SIG-M5 treated with dmso at 0.1 percent for 504 hours (cell line): ENCODE measurements at regions not wholly inside any gene's neighbourhood (a gene's known extent, or its start where the extent isn't known, plus 50 kb on each side); places are given as distances from the start of the nearest gene placed in this dataset.
A peak's percentile ranks its signal among the peaks of the same experiment; 100 is the strongest.
"Not testable (repeated sequence)": the region's sequence is repeated elsewhere in the genome, so short reads cannot be mapped to it uniquely, and the experiment has no call there.

Experiments used
- DNase-seq: peaks from one replicate; lab custom pipeline; 2025; ENCODE audit not compliant: unreplicated experiment; lab: John Stamatoyannopoulos, UW

DNA sequence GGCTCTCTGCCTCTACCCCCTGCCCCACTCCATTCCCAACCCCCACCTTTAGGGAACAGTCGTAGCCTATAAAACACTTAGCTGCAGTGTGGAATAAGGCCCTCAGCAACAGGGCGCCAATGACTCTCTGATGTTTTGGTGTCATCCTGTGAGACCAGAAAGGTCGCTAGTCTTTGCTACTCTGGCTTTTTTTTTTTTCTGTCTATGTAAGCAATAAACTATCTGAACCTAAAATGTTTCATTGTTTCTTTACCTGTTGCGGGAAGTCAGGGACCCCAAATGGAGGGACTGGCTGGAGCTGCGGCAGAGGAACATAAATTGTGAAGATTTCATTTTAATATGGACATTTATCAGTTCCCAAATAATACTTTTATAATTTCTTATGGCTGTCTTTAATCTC is 154.6 kb downstream of the COPS8 start:
- DNase-seq, result no peak

DNA sequence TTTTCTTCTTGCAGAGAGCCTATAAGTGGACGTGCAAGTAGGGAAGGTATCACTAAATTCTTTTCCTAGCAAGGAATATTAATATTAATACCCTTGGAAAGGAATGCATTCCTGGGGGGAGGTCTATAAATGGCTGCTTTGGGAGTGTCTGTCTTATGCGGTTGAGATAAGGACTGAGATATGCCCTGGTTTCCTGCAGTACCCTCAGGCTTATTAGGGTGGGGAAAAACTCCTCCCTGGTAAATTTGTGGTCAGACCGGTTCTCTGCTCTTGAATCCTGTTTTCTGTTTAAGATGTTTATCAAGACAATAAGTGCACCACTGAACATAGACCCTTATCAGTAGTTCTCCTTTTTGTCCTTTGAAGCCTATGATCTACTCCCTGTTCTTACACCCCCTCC is 155.2 kb downstream of the COPS8 start:
- DNase-seq, result not testable (repeated sequence)

DNA sequence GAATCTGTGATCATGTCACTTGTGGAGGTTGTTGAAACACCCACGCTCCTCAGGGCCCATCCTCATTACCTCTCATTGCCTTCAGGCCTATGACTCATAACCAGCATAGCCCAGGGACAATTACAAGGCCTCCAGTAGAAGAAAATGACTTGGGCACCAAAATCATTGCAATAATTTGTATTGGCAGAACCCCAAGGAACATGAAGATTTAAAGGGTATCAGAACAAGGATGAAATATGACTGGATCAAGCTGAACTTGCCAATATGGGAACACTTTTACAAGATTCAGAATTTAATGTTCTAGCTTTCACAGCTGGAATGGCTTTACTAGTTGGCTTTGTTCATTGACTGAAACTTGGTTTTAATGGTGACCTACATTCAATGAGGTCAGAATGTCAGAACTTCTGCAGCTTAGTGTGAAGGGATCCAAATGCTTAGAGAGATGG is 156.4 kb downstream of the COPS8 start:
- no peak for DNase-seq

DNA sequence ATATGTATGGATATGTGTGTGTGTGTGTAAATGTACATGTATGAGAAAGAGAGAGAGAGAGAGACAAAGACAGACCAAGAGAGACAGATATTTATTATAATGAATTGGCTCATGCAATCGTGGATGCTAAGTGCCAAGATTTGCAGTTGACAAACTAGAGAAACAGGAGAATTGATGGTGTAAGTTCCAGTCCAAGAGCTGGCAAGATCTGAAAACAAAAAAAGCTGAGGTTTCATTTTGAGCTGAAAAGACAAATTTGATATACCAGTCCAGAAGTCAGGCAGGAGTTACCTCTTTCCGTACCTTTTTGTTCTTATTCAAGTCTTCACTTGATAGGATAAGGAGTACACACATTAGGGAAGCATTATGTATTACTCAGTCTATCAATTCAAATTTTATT is 157.8 kb downstream of the COPS8 start:
- DNase-seq, result no peak

DNA sequence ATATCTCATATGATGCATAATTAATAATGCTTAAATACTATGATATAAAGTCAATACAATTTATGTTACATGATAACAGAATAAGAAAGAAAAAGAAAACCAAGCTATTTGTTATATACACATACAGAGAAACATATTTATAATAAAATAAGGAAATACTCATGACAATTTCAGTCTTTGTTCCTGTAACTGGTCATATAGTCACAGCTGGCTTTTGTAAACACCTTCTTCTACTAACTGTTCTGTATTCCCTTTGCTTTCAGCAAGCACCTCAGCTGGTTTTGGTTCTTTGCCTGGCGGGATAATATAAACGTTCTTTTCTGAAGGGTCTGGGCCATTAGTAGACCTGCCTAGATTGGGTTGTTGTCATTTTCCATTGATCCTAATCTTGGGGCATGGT is 158.5 kb downstream of the COPS8 start:
- DNase-seq, result no peak

DNA sequence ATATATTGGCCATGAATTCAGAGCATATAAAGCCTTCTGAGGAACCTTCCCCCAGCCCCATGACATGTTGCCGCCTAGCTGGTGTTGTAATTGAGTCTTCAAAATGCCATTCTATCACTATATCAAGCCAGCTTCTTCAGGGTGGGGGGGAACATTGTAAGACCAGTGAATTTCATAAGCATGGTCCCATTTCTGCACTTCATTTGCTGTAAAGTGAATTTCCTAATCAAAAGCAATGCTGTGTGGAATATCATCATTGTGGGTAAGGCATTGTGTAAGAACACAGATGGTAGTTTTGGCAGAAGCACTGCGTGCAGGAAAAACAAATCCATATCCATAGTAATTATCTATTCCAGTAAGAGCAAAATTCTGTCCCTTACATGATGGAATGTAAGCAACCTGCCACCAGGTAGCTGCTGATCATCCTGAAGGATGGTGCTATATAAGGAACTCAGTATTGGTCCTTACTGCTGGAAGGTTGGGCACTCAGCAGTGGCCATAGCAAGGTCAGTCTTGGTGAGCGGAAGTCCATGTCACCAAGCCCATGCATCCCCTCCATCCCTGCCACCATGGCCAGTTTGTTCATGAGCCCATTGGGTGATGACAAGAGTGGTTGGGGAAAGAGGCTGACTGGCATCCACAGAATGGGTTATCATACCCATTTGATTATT is 159.4 kb downstream of the COPS8 start:
- DNase-seq, result no peak

DNA sequence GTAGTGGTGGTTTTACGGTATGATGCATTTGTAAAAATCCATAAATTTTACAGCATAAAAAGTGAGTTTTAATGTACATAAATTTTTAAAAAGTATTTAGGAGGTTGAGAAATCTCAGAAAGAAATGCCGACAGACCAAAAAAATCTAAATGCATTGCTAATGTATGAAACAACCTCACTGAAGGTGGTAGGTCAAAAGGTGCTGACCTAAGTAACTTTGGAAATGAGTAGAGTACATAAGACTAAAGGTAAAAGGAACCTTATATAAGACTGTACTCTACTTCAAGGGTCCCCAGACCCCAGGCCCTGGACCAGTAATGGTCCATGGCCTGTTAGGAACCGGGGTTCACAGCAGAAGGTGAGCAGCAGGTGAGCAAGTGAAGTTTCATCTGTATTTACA is 163.4 kb downstream of the COL6A3 start:
- DNase-seq, result no peak

DNA sequence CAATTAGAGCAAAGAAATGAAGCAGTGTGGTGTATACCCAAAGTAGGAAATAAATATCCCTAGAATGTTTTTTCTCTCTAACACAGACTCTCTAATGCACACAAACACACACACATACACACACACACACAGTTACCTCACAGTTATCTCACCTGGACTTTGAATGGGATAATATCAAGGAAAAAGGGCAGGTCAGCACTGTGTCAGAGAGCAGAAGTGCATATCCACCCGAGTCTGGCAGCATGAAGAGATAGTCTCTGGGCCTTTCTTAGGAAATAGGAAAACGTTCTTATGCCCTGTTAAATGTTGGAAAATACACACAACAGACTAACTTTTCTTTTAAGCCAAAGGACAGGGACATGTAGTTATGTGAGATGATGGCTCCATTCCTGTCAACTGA is 162.0 kb downstream of the COL6A3 start:
- no peak for DNase-seq

DNA sequence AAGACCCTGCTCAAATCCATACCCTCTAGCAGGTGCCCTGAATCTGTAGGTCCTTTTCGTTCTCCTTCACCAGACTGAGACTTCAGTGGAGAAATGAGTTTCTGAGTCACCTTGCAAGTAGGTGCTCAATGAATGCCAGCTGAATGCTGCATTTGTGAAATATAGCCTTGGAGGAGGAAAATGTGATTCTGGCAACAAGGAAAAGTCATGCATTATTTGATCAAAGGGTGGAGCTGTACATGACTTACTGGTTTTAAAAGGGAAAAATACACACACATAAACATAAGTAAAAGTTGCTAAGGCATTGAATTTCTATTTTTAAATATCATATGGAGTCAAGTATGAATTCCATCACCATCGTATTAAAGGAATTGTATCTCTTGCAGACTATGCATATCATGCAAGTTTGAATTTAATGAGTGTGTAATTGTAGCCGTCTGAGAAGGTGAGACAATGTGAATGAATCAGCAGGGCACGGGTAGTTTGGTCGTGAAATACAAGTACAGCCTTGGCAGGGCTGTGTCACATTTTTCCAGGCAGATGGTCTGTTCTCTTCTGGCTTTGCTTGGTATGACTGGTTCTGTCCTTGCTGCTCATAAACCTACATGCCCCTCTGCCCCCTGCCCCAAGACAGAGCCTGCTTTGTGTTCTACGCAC is 160.8 kb downstream of the COL6A3 start:
- DNase-seq, result peak; percentile 13

DNA sequence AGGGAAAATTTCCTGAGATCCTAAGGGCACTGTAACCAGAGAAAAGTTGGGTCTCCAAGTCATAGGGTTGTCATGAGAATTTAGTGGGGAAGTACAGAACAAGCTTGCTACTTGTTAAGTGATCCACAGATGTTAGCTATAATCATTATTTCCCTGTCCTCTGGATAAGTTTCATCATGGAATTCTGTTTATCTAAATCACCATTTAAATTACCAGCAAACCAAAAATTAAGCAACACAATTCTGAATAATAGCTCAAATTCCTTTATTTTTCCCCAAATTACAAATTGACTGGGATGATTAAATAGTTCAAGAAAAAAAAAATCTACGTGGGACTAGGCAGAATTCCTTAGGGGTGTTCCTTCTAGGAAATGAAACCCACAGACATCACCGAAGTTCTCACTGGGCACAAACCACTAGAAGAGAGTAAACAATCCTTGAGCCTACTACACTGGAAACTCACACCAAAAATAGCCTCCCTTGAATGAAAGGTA is 159.5 kb downstream of the COL6A3 start:
- DNase-seq, result no peak

DNA sequence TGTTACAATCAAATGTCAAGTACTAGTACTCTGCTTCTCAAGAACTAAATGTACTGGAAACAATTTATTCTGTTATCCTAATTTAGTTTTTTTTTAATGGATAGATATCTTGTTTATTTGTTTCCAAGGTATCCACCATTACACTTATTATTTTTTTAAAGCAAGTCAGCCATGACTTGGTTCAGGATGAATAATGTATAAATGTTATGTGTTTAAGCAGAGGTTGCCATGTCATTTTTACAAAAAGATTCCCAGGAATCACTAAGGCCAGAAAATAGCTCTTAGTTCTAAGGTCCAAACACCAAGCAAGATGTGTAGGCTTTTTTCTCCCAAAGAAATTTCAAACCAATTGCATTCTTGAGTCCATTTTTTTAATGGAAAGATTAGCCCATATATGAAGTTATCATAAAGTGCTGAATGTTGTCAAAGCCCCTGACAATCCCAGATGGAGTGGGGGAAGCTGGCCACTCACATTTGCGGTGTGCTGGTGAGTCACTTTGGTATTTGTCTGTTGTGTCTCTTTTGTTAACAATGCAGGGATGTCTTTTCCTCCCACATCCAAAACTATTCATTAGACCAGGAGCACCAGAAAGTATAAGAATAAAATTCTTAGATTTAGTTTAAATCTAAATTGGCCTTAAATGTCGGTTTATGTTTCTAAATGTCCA is 158.9 kb downstream of the COL6A3 start:
- no peak for DNase-seq

DNA sequence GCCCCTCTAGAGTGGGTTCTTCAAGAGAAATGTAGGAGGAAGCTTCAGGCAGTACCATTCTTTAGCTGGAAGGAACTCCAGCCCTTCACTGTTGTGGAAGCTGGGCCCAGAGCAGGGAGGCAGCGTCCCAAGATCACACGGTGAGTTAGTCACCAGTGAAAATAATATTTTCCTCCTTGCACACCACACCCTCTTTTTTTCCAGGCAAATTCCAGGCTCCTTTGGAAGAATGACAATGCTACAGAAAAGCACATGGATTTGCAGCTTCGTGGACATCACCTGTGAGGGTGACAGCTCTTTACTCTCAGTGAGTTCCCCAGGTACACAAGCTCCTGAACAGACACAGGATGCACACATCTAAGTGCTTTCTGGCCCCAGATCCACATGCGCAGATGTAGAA is 157.1 kb downstream of the COL6A3 start:
- DNase-seq, result no peak

DNA sequence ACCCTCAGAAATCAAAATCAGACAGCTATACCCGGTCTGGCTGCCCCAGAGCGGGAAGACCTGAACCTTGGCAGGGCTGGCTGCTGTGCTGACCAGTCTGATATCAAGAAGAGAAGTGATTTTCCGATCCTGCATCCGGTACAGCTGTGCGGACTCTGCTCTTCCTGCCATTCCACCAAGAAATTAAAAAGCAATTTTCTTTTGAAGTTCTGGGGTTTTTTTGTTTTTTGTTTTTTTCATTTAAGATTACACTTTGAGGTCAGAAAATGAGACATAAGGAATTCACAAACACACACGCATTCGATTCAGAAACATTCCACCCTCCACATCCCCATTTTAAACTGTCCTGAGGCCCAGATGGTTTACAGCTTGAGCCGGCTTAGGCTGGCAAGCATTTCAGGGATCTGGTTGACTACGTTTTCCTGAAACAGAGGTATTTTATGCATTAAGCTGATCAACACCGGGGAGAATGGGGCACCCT is 156.5 kb downstream of the COL6A3 start:
- no peak for DNase-seq

DNA sequence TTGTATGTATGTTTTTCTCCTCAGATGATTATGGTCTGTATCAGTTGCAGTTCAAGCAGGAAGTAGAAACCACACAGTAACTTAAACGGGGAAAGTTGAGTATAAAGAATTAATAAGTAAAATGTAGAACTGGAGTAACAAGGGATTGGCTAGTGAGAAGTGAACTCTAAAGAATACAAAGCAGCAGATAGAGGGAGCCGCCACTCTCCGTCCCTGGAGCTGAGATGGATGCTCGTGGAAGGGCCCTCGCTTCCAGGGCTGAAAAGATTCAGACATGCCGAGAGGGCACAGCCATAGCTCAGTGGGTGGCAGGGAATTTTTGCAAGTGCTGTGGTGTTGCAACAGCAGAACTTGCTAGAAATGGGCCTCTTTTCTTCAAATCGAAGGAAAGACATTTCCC is 155.8 kb downstream of the COL6A3 start:
- no peak for DNase-seq

DNA sequence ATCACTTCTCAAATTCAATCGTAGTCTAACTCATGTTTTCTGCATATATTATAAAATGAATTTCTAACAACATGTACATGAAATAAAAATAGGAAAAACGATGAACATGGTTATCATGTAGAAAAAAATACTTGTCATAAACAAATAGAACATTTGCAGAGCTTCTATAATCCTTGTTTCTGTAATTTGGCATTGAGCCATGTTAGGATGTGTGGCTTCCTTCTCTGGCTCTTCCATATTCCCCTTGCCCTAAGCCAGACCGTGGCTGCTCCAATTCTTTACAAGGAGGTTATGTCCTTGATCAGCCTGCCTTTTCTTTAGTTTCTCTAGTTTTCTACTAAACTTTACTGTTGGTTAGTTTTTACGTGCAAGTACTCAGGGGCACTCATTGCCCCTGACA is 155.3 kb downstream of the COL6A3 start:
- DNase-seq, result no peak

DNA sequence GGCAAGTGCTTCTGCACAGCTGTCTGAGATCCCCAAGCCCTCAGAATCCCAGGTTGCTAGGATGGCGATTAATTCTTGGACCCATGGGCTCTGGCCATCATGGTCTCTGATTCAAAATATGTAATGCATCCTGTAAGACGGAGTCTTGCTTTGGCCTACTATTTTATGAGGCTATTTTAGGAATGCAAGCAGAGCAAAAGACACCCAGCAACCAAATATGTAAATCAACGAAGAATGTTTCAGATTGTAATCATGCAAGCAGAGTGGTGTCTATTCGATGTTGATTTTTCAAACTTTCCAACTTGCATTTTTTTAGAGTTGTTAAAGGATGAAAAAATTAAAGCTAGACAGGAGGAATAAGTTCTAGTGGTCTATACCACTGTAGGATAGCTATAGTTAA is 154.8 kb downstream of the COL6A3 start:
- DNase-seq, result no peak

DNA sequence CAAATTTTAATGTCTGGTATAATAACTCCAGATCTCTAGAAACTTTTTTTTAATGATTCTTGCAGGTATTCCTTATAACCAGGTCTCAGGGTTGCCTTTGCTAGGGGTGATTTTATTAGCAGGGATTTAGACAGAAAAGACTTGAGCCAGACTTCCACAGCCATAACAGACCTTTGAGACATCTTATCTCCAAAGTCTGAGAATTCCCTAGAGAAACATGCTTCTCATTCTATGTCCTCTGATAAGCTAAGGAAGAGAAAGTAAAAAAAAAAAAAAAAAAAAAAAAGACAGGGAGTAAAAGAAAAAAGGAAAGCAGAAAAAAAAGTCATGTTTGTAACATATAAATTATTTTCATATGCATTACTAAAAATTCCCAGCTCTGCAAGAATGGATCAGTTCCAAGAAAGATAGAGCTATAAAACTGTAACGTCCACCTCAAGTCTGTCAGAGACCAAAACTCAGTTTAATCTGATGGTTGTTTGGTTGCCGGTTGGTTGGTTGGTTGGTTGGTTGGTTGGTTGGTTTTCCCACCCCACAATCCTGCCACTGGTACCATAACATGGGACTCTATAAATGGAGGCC is 153.8 kb downstream of the COL6A3 start:
- DNase-seq, result no peak

DNA sequence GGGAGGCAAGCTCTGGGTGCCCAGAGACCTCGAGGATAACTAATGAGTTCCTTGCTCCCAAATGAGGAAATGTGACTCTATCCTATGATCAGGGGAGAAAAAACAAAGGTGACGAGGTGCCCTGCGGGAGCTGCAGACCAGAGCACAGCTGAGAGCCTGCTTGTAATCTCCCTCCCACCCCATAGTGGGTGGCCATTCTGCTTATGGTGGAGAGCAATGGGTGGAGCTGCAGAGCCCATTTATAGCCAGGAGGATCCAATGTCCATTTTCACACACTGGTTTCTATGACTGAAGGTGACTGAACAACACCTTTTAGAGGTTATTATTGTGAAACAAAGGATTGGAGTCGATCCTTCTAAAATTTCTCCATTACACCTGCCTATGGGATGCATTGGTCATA is 153.3 kb downstream of the COL6A3 start:
- DNase-seq, result no peak

DNA sequence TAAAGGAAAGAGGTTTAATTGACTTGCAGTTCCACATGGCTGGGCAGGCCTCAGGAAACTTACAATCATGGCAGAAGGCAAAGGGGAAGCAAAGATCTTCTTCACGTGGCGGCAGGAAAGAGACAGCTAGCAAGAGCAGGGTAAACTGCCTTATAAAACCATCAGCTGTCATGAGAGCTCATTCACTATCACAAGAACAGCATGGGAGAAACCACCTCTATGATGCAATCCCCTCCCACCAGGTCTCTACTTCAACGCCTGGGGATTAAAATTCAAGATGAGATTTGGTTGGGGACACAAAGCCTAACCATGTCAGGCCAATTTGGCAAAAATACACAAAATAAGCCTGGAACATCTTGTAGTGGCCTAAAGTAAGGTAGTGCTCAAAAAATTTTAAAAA is 152.6 kb downstream of the COL6A3 start:
- no peak for DNase-seq

DNA sequence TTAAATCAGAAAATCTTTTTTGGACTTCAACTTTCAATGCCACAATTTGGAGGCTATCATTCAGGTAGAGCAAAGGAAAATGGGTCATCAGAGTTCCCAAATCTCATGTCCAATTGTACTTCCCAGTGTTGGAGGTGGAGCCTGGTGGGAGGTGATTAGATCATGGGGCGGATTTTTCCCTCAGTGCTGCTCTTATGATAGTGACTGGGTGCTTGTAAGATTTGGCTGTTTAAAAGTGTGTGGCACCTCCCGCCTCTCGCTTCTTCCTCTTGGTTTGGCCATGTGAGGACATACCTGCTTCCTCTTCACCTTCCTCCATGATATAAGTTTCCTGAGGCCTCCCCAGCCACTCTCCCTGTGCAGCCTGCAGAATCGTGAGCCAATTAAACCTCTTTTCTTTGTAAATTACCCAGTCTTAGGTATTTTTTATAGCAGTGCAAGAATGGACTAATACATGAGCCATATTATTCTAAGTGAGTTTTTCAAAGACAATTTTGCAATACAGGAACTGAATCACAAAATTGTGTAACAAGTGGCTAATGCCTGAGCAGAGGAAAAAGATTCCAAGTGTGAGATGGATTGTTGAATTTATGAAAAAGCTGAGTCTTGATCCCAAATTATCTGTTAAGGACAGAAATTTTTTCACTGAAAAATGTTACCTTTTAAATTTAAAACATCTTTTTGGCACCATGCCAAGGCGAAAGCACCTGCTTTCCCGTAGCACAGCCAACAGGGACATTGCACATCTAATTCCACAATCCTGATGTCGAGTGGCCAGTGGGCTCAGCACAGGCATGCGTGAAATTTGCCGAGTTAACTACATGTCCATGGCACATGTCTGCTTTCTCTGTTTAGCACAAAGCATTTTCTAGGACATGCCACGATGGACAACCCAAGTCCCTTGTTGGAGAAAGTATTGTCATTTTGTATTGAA is 150.9 kb downstream of the COL6A3 start:
- no peak for DNase-seq
